GM23338 (cell line): ENCODE measurements at regions not wholly inside any gene's neighbourhood (a gene's known extent, or its start where the extent isn't known, plus 50 kb on each side); places are given as distances from the start of the nearest gene placed in this dataset.

Experiments used
- ATAC-seq: fragments of 200-7000 bp; cut with Tn5 transposase; 3 replicates; pipeline ENCODE4 v1.9.1; 2020
- DNase-seq: peaks from one replicate; pipeline ENCODE4 v3.0.0-alpha.2; 2015; ENCODE audit warnings: low spot score
- H2AFZ ChIP-seq: fragments of 200-600 bp; sonication (generic); 2 replicates; pipeline ENCODE4 v1.8.0; 2016; ENCODE audit warnings: antibody characterized with exemption, mild to moderate bottlenecking, moderate library complexity
- H3F3A ChIP-seq: fragments of 200-600 bp; sonication (generic); replicated peaks from 2 replicates; pipeline ENCODE4 v1.8.0; 2017; ENCODE audit warnings: antibody characterized with exemption, mixed run types, low read depth
- H3K27ac ChIP-seq: fragments of 200-600 bp; sonication (generic); 2 replicates; pipeline ENCODE4 v1.6.1; 2016; ENCODE audit warnings: low read depth
- H3K27me3 ChIP-seq: fragments of 200-600 bp; sonication (generic); 2 replicates; pipeline ENCODE4 v1.8.0; 2016; ENCODE audit warnings: mild to moderate bottlenecking, mixed run types, moderate library complexity; ENCODE audit not compliant: insufficient read depth
- H3K36me3 ChIP-seq: fragments of 200-600 bp; sonication (generic); 2 replicates; pipeline ENCODE4 v1.8.0; 2016; ENCODE audit warnings: mild to moderate bottlenecking; ENCODE audit not compliant: insufficient read depth
- H3K4me1 ChIP-seq: fragments of 200-600 bp; sonication (generic); 2 replicates; pipeline ENCODE4 v1.8.0; 2016; ENCODE audit warnings: mild to moderate bottlenecking, moderate library complexity; ENCODE audit not compliant: insufficient read depth
- H3K4me2 ChIP-seq: fragments of 200-600 bp; sonication (generic); 2 replicates; pipeline ENCODE4 v1.7.1; 2017; ENCODE audit warnings: mixed run types
- H3K4me3 ChIP-seq: fragments of 200-600 bp; sonication (generic); 2 replicates; pipeline ENCODE4 v1.6.1; 2016; ENCODE audit warnings: mixed run types
- H3K79me2 ChIP-seq: fragments of 200-600 bp; sonication (generic); replicated peaks from 2 replicates; pipeline ENCODE4 v1.8.0; 2017; ENCODE audit warnings: mild to moderate bottlenecking; ENCODE audit not compliant: insufficient read depth
- H3K9me2 ChIP-seq: fragments of 200-600 bp; sonication (generic); 2 replicates; pipeline ENCODE4 v1.8.0; 2017; ENCODE audit not compliant: insufficient read depth
- H4K20me1 ChIP-seq: fragments of 200-600 bp; sonication (generic); replicated peaks from 2 replicates; pipeline ENCODE4 v1.8.0; 2017; ENCODE audit warnings: mild to moderate bottlenecking; ENCODE audit not compliant: insufficient read depth
- H3K27ac Mint-ChIP-seq: 2 replicates; pipeline ENCODE4 v1.8.0; 2020; ENCODE audit warnings: inconsistent platforms, mild to moderate bottlenecking, moderate library complexity, mixed read lengths
- H3K27me3 Mint-ChIP-seq: 3 replicates; pipeline ENCODE4 v1.8.0; 2022; ENCODE audit warnings: low read depth, mild to moderate bottlenecking, moderate library complexity, mixed read lengths, inconsistent platforms; ENCODE audit not compliant: insufficient read depth, poor library complexity
- H3K36me3 Mint-ChIP-seq: 3 replicates; pipeline ENCODE4 v1.8.0; 2021; ENCODE audit warnings: low read depth, mild to moderate bottlenecking, inconsistent platforms, moderate library complexity, mixed read lengths
- H3K4me1 Mint-ChIP-seq: 3 replicates; pipeline ENCODE4 v1.8.0; 2020; ENCODE audit warnings: mild to moderate bottlenecking, inconsistent platforms, mixed read lengths
- H3K4me3 Mint-ChIP-seq: 3 replicates; pipeline ENCODE4 v1.8.0; 2021; ENCODE audit warnings: moderate library complexity, mild to moderate bottlenecking, inconsistent platforms, mixed read lengths
- H3K9me3 Mint-ChIP-seq: 3 replicates; pipeline ENCODE4 v1.8.0; 2020; ENCODE audit warnings: moderate library complexity, mild to moderate bottlenecking, inconsistent platforms, mixed read lengths
- CREB1 ChIP-seq: fragments of 250-450 bp; sonication (Bioruptor Pico); IDR thresholded peaks from 2 replicates; pipeline ENCODE4 v1.5.0; 2020; ENCODE audit warnings: low read depth, mild to moderate bottlenecking, moderate library complexity
- CTCF ChIP-seq, 2 experiments: fragments of 200-600 bp in 1 of 2; sonication (generic) in 1 of 2; conservative IDR thresholded peaks; 2 replicates each; pipeline versions ENCODE4 v1.5.1 to v1.6.1; 2016 to 2017; ENCODE audit warnings: antibody characterized with exemption in 2 of 2, low read depth in 2 of 2, mild to moderate bottlenecking in 2 of 2, moderate library complexity in 1 of 2
- ETS1 ChIP-seq: IDR thresholded peaks from 2 replicates; pipeline ENCODE4 v1.6.1; 2016; ENCODE audit warnings: antibody characterized with exemption
- EZH2 ChIP-seq: fragments of 200-600 bp; sonication (generic); IDR thresholded peaks from one replicate; pipeline ENCODE4 v1.8.0; 2017; ENCODE audit warnings: antibody characterized with exemption, mild to moderate bottlenecking, low read depth; ENCODE audit not compliant: unreplicated experiment
- EZH2phosphoT487 ChIP-seq: fragments of 200-600 bp; sonication (generic); IDR thresholded peaks from one replicate; pipeline ENCODE4 v1.8.1; 2018; ENCODE audit warnings: antibody characterized with exemption; ENCODE audit not compliant: unreplicated experiment
- NANOG ChIP-seq: IDR thresholded peaks from 2 replicates; pipeline ENCODE4 v1.6.1; 2016; ENCODE audit warnings: antibody characterized with exemption, borderline replicate concordance
- POLR2AphosphoS5 ChIP-seq: IDR thresholded peaks from 2 replicates; pipeline ENCODE4 v1.6.1; 2016; ENCODE audit warnings: antibody characterized with exemption, low read depth
- REST ChIP-seq: IDR thresholded peaks from one replicate; pipeline ENCODE4 v1.6.1; 2018; ENCODE audit warnings: antibody characterized with exemption; ENCODE audit not compliant: unreplicated experiment
- STAT1 ChIP-seq: IDR thresholded peaks from one replicate; pipeline ENCODE4 v1.6.1; 2016; ENCODE audit warnings: antibody characterized with exemption; ENCODE audit not compliant: unreplicated experiment
- ZNF114 ChIP-seq: fragments of 250-450 bp; sonication (Bioruptor Pico); IDR thresholded peaks from 2 replicates; pipeline ENCODE4 v1.5.0; 2020; ENCODE audit warnings: mild to moderate bottlenecking, moderate library complexity
- ZNF331 ChIP-seq: fragments of 250-450 bp; sonication (Bioruptor Pico); IDR thresholded peaks from 2 replicates; pipeline ENCODE4 v1.5.0; 2020; ENCODE audit warnings: low read depth, mild to moderate bottlenecking, moderate library complexity
- ZNF462 ChIP-seq: fragments of 250-450 bp; sonication (Bioruptor Pico); IDR thresholded peaks from 2 replicates; pipeline ENCODE4 v1.5.0; 2020; ENCODE audit warnings: mild to moderate bottlenecking, moderate library complexity

- TF ChIP-seq ETS1, result no peak
Measured at GRCh38 chr1:55610203-55610602, 395.0 kb upstream of the USP24 start (continued).

- H3K27me3 ChIP-seq, result no peaks in the 10 kb centered on the region
- no peaks in the 10 kb centered on the region for H3K79me2 ChIP-seq
- ATAC-seq (no peak), DNase-seq (no peak)
- Mint-ChIP-seq H3K36me3 (peaks cover 20% of the 10 kb centered on the region), H3K27ac (no peak overlapping the region), H3K27me3 (peaks cover 1% of the 10 kb centered on the region), H3K9me3 (peaks cover 34% of the 10 kb centered on the region), H3K4me3 (no peak overlapping the region), H3K4me1 (no peaks in the 10 kb centered on the region)
- no peaks in the 10 kb centered on the region for H4K20me1 ChIP-seq
- no peaks in the 10 kb centered on the region; the same call in 1 of the 2 replicates for H3K36me3 ChIP-seq
- no peaks in the 10 kb centered on the region for H3K4me1 ChIP-seq
- H3K4me2 ChIP-seq, result no peak overlapping the region
- no peak overlapping the region for H3K27ac ChIP-seq
- no peak overlapping the region for H3K4me3 ChIP-seq
- 0 out of 2 replicates have a peak, but pooled peaks cover 3% of the 10 kb centered on the region for H3K9me2 ChIP-seq
- H3F3A ChIP-seq, result no peaks in the 10 kb centered on the region
- no peak overlapping the region for H2AFZ ChIP-seq
- no peak for TF ChIP-seq ETS1
- TF ChIP-seq STAT1, result no peak
- TF ChIP-seq ZNF331 (CRISPR knock-in tag), result no peak
- TF ChIP-seq REST, result no peak
- TF ChIP-seq ZNF114 (CRISPR knock-in tag), result no peak
- no peak for TF ChIP-seq CTCF (conservative IDR thresholded peaks at IDR 0.05; ENCODE audit: low read depth in 2 of 2)
- no peak for TF ChIP-seq EZH2phosphoT487
- TF ChIP-seq EZH2, result no peak
- TF ChIP-seq ZNF462 (CRISPR knock-in tag), result no peak
- TF ChIP-seq NANOG, result no peak
- no peak for TF ChIP-seq CREB1 (CRISPR knock-in tag)
- no peak for TF ChIP-seq POLR2AphosphoS5
Measured at GRCh38 chr1:55609630-55610029, 394.5 kb upstream of the USP24 start.
